NCI-H526 treated with DMSO at 0.1 percent for 48 hours (cell line): ENCODE measurements at regions not wholly inside any gene's neighbourhood (a gene's known extent, or its start where the extent isn't known, plus 50 kb on each side); places are given as distances from the start of the nearest gene placed in this dataset.

Source experiments
- DNase-seq: peaks from one replicate; lab custom pipeline; 2025; lab: John Stamatoyannopoulos, UW

DNA sequence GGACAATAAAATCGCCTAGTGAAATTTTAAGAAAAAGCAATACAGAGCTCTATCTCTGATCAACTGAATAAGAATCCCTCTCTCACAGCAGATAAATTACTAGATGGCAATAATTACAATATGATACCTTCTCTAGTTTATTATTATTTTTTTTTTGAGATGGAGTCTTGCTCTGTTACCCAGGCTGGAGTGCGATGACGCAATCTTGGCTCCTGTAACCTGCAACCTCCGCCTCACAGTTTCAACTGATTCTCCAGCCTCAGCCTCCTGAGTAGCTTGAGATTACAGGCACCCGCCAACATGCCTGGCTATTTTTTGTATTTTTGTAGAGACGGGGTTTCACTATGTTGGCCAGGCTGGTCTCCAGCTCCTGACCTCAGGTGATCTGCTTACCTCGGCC is 129.3 kb upstream of the PTCHD4 start:
- DNase-seq: no peak

DNA sequence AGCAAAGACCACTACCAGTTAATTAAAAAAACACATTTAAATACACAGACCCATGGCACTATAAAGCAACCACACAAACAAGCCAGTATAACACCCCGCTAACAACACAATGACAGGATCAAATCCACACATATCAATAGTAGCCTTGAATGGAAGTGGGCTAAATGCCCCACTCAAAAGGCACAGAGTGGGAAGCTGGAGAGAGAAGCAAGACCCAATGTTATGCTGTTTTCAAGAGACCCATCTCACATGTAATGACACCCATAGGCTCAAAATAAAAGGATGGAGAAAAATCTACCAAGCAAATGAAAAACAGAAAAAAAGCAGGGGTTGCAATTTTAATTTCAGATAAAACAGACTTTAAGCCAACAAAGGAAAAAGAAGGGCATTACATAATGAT is 125.4 kb upstream of the PTCHD4 start:
- no peak for DNase-seq

DNA sequence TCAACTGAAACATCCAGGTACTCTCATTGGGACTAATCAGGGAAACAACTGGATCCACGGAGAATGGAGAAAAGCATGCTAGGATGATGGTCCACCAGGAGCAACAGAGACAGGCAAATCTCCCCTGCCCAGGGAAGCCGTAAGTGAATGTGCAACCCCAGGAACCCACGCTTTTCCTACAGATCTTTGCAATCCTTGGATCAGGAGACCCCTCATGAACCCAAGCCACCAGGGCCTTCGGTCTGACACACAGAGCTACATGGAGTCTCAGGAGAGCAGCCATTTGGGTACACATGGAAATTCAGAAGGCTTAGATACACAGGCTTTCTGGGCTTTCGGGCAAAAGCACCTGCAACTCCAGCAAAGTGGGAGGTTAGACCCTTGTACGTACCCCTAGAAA is 122.1 kb upstream of the PTCHD4 start:
- DNase-seq: no peak

DNA sequence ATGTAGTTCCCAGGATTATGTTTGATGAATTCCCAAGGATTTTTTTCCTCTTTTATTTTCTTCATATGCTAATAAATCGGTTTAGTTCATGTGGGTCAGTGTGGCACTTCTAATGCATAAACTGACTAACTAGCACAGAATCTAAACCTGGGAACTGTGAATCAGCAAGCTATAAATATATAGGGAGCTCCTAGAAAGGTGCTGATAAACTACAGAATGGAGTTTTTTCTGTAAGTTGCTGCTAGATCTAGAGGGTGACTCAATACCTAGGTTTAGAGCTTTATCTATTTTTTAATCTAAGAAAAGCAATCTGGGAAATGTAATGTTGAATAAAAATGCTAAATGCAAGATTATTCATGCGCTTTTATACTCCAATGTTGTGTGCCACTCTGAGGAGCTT is 118.8 kb upstream of the PTCHD4 start:
- no peak for DNase-seq

DNA sequence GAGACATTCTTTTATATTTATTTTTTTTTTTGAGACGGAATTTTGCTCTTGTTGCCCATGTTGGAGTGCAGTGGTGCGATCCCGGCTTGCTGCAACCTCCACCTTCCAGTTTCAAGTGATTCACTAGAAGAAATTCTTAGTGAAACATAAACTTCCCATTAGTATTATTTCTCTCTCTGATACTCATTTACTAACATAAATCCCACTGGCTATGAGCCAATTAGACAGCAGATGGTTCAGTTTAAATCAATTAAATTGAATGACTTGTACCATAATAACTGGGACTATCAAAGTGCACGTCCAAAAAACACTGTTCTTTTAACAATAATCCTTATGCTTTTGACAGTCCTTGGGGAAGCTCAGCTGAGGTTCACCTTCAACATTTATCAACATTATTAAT is 111.2 kb upstream of the PTCHD4 start:
- no peak for DNase-seq

DNA sequence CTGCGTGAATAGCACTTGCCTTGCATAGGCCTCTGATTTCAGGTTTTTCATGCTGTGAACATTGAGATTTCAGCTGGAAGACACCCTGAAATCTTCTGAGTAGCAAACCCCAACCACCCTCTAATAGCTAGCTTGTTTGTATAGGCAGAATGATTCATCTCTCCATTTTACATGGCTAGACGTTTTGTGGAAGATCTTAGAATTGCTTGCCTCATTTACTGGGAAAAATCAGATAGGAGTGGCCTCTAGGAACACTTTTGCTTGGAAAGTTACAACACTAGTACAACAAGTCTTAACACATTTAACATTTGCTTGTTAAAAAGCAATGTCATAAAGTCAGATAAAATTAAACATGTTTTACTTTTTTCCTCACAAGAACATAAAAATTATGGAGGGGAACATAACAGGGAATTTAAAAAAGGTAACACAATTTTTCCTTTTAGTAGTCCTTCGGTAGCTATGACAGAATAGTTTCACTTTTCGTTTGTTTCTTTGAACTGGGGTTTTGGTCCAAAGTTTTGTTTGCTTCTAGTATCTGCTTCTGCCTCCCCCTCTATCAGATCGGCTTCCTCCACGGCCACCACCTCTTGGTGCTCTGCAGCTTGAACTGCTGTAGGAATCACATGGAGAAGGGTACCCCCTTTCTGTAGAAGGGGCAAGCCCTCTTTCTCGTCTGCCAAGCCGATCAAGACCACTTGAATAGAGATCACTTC is 102.2 kb upstream of the PTCHD4 start:
- DNase-seq: no peak

DNA sequence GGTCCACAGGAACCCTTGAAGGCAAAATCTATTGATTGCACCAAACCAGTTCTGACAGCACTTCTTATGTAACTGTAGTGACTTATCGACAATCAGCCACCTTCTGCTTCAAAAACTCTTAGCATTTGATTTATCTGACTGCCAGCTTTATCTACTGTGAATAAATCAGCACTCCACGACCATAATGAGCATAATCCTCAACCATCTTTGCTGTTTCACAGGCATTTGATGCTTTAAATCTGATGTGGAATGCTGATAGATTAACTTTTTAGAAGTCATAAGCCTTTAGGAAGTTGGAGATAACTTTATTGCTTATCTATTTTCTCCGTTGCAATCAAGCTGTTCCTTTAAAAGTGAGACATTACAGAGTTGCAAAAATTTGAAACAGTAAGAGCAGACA is 101.5 kb upstream of the PTCHD4 start:
- no peak for DNase-seq

DNA sequence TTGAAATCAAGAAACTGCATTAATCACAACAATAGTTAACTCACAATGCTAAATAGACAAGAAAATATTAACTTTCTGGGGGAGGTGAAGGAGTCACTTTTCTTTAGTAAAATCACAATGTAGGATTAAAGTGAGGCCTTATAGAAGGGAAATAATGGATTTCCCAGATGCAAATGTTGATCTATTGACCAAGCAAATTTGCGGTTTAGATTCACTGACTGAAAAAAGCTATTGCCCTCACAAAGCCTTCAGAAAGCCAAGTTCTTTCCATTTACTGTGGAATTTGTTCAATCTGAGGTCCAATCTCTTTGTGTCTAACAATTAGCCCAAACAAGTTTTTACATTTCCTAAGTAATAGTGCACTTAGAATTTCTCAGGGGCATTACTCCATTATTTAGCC is 95.1 kb upstream of the PTCHD4 start:
- DNase-seq: peak; percentile 36

DNA sequence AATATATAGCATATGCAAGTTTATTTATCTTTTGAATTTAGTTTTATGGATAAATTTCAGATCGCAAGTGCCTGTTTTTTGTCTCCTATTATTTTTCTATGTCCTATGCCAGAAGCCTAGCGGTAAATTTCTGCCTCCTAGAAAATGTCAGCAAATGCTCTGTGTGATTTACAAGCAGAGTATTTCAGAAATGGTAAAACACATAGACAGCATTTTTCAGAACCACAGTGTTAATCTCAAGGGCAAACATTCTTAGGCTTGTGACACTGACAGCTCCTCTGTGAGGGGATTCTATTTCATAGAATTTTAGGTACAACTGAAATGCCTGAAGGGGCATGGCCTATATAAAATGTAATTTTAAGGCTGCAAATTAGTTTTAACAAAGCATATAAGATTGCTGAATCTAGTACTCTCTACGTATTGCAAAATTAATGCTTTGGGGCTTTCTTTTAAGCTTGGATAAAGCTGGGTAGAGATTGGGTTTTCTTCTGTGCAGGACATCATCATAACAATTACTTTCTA is 89.9 kb upstream of the PTCHD4 start:
- no peak for DNase-seq

DNA sequence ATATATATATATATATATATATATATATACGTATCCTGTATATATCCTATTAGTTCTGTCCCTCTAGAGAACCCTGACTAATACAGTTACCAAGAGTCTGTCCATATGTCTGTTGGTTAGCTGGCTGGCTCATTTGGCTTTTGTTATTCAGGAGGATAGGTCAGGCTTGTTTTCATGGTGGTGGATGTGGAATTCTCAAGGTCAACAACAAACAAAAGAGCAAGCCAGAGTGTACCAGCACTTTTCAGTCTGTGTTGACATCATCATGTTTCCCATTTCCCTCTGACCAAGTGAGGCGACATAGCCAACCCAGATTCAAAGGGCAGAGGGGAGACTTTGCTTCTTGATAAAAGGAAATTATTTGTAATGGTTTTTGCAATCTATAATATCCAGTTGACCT is 88.5 kb upstream of the PTCHD4 start:
- DNase-seq: no peak

DNA sequence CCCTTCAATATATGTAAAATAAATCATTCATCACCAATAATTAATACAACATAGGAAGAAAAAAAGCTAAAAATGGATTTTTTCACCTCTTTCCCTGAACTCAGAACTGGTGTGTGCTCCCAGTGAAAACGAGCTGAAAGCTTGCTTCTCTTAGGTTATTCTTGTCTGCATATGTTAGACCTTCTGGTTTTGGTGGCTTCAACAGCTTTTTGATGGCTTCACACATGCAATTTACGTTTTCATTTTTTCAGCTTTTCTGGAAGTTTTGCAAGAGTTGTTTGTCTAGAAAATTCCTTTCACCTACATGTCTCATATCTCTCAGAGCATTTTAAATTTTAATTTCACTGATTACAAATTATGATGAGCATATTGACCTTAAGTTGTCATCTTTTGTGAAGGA is 86.9 kb upstream of the PTCHD4 start:
- no peak for DNase-seq

DNA sequence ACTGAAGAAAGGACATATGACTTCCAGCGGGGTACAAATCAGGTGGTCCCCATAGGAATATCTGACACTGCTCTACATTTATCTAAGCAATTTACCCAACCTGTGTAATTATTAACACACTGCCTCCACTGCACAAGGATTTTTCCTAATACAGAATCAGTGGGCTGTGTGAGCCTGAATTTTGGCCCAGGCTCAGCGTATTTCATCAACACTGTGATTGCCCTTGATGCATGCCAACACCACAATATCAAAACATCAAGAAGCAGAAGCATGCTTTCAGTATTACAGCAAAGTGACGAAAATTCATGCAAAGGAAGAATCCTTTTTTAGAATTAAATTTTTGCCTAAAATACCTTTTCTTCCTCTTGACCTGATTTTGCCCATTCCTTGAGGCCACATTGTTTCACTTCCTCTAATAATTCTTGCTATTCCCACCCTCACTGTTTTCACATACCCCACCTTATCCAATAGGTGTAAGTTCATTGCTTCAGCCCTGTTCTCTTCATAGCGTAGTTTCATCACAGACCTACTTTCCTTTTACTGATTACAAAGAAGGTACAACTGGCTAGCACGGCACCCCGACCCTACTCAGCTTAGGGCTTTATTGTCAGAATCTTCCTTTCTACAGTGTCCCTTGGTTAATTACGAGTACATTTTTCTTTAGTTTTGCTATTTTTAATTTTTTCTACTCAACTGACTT is 83.7 kb upstream of the PTCHD4 start:
- no peak for DNase-seq

DNA sequence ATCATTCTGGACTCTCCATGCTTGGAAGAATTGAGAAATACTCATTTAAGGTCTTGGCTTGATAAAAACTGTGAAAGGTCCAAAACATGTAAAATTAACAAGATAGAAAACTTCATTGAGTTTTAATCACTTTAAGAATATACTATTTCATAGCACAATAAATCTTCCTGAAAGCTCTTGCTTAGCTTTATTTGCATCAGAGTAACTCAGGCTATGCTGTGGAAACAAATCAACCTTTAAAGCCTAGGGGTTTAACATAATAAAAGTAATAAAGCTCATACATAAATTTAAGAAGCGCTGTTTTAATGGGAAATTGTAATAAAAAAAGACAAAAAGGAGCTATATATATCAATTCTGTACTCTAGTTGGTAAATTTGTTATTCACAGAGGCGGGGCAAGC is 77.2 kb upstream of the PTCHD4 start:
- DNase-seq: peak; percentile 10

DNA sequence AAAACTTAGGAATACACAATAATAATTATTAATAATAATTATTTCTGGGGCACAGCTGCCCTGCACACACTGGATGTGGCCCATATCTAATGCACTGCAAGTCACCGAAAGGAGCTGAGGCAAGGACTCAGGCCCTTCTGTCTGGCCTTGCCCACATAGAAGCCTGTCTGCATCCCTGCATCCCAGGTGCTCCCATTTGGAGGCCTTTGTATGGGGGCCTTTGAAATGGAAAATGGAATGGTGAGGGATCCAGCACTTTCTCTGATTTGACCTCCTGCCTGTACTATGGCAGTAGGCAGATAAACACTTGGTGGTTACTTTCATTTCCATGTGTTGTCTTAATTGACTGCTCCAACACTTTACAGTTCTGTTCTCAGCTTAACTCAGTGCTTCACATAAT is 75.7 kb upstream of the PTCHD4 start:
- no peak for DNase-seq

DNA sequence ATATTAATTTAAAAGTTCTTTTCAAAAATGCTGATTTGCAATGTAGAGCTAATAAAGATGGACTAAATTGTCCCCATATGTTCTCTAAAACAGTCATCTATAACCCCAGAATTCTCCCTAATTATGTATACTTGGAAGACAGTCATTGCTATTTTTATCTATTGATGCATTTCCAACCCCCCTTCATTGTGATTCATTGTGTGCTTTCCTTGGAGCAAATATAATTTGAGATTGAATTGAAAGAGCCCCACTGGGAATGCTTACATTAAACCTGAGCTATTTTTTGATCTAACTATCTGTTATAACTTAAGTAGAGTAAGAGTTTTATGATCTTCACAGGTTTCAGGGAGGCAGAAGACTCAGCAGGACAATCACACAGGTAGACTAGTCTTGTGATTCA is 73.7 kb upstream of the PTCHD4 start:
- no peak for DNase-seq

DNA sequence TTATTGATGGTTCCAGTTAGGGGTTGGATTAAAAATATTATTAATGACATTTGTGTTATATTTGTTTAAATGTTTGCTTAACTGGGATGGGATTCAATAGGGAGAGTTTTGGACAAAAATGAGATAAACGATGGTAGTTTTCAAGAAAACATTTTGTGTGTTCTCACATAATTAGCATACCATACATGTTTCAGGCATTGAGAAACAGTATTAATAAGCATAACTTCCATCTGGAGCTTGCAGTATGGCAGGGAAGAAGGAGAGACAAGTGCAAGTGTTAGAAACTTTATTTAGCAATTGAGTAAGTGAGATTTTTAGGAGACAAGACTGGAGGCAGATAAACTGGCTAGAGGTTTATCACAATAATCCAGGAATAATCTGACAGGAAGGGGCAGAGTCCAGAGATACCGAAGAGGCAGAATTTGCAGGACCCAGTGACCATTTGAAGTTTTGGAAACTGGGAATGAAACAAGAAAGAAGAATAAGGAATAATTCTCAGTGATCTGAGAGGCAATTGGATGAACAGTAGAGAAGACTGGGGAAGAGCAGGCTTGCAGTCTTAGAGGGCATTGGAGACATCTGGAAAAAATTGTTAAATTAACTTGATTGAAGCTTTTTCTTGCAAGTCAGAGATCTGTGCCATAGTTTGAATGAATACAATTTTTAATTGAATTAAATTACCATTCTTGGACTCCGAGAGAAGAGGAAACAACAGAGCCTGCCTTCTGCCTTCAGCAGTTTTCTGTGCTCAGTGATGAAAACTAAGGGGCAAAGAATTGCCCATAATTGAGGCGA is 73.0 kb upstream of the PTCHD4 start:
- DNase-seq: no peak

DNA sequence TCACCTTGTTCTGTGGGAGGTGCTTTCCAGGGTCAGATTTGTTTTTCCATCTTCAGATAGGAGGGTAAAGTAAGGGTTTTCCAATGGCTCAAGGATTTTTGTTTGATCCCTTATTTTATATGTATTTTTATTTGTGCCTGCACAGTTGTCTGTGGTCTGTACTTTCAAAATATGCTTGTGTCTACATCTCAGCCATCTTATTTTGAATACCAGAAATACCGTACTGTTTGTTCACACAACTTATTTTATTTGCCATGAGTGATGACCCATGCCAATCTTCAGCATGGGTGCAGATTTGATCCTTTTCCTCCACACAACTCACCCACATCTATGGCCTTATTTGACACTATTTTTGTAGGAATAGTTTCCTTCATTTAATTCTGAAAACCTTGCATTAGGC is 72.2 kb upstream of the PTCHD4 start:
- DNase-seq: no peak

DNA sequence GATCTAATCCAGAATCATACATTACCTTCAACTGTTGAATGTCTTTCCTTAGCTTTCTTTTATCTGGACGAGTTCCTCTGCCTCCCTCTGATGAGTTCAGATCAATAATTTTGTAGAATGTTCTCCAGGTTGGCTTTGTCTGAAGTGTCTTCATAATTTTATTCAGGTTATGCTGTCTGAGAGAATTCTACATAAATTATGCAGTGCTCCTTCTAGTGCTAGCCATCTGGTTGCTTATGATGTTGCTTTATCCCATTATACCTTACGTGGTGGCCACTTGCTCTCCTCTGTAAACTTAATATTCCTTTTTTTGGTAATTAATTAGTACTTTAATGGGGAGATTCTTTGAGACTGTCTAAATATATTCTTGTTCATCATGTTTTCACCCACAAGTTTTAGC is 67.7 kb upstream of the PTCHD4 start:
- no peak for DNase-seq

DNA sequence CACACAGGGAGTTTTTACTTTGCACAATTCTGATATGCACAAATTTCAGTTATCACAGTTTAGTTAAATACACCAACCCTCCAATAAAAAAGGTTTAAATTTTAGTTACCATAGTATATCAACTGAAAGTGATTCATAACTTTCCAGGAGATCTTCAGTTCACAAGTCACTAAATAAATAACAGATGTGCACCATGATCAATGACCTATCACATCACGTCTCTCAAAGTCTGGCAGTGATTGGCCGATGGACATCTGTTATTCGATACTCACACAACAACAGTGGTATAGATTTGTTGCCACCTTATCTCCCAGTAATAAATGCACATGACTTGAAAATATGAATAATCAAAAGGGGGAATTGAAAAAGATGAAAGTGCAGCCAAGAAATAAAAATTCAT is 66.8 kb upstream of the PTCHD4 start:
- DNase-seq: no peak

DNA sequence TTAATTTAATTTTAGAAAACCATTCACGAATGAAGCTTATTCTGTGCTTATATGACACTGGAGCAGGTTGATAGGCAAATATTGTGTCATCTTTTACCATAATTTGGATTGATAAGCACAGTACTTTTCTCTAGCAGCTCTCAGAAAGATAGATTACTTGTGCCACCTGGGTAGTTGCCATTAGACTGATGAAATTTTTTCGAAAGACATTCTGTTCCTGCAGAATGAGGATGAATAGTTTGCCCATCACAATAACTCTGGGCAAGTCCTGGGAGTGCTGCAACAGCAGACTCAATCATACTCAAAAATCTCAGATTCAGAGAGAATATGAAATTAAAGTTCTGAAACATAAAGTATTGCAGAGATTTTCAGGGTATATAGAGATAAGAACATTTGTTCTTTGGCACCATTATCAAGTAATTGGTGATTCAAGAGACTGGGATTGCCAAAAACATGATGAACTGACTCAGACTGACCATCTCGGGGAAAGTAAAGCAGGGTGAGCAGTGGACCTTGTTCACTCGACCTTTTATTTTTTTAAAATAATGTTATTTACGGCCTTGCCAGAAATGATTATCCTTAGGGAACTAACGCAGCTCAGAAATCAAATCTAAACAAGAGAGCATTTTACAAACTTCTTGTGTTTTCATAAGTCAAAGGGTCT is 65.8 kb upstream of the PTCHD4 start:
- DNase-seq: no peak

DNA sequence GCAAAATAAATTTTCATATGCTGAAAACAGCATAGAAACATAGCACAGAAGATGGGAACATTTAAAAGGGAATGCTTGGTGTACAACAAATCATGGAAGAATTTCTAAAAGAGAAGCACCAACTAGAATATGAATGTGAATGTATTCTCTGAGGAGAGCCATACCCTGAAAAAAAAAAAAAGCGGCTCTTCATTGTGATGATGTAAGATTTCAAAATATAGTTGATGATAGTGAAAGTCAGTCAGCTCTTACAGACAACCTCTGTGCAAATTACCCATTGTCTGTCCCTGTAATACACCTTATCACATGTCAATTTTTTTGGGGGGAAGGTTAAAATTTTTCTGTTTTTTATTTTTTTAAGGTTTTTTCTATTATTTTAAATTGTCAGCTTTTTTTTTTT is 58.6 kb upstream of the PTCHD4 start:
- no peak for DNase-seq
